Iris pigment epithelial cell (primary cell): ENCODE measurements at regions not wholly inside any gene's neighbourhood (a gene's known extent, or its start where the extent isn't known, plus 50 kb on each side); places are given as distances from the start of the nearest gene placed in this dataset.
A peak's percentile ranks its signal among the peaks of the same experiment; 100 is the strongest.

Experiments used
- DNase-seq: peaks from one replicate; pipeline ENCODE4 v3.0.0-alpha.2; 2011; ENCODE audit warnings: low read depth

DNA sequence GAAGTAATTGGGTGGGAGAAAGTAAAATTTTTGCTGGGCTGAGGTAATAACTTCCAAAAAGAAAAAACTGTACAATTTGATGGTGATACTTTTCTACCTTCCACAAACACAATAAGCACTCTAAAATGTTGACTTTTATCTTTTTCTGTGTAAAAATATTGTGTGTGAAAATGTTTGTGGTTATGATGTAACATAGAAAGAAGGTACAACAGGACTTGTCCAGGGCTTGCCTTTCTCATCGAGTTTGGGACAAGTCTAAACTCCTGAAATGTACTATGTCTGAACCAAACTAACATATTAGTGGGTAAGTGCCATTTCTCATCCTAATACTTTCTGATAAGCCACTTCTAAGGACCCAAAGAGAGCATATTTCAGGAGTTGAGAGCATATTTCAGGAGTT, 174.2 kb upstream of the PDGFD start:
- DNase-seq, result peak; percentile 60

DNA sequence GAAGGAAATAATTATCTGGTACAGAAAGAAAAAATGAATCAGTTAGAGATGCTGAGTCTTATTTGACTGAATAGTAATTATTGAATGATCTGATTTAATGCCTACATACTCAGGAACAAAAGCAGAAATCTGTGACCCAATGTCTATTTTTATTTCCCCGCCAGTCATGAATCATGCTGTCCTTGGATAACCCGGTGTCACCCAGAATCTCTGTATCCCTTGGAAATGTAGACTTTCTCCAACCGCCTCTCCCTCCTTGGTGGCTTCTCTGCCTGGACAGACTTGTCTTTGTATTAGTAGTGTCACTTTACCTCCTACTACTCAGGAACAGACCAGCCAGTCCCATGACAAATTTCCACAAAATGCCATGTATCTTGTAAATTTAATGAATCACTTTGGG, 173.3 kb upstream of the PDGFD start:
- peak; percentile 34 for DNase-seq

- DNase-seq, result peak; percentile 3
These were observed 170.0 kb upstream of the PDGFD start for GRCh38 chr11:104333977-104334376.

- no peak for DNase-seq
These were observed 168.2 kb upstream of the PDGFD start for GRCh38 chr11:104332110-104332509.

GRCh38 chr11:104329078-104329665, 165.2 kb upstream of the PDGFD start:
- no peak for DNase-seq

DNA sequence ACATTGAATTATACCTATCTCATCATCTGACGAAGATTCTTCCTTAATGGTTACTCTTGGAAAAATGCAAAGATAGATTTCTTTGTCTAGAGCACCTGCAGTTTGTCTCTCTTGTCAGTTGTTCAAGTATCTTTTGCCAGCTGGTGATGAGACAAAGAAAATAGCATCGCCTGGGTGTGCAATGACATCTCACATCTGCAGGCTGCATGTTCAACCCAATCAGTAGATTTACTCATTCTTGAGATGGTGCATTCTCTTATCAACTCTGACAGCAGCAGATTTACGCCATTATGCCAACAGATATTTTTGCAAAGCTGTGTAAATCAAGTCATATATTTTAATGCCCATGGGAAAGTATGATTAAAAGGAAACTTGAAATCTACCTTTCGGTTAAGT, 164.6 kb upstream of the PDGFD start:
- DNase-seq, result no peak

DNA sequence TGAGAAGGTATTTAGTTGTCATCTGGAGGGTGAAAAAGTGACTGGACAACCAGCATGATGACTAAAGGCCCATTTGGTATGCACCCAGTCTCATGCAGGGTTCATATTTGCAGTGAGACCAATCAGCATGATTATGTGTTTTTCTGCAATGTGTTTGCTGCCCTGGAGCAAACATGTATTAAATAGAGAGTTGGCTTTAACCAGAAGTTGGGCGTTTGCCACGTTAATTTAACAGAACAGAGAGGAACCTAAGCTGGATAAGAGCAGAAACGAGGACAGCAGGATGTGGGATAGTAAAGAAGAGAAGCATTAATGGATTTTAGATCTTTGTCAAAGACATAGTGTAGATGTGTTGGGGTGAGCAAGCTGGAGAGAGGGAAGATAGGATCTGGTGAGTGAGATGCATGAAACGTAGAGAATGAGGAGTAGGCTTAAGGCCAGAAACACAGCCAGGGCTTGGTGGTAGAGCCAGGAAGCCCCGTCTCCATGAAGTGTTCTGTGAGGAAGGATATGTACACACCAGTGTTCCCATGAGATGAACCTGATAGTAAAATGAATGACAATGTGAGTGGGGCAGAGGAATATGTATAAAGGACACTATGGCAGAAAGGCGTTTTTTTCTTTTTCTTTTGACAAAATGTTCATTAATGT, 164.0 kb upstream of the PDGFD start:
- no peak for DNase-seq

- DNase-seq, result no peak
These were observed 161.1 kb upstream of the PDGFD start for GRCh38 chr11:104325093-104325492.

- no peak for DNase-seq
These were observed 160.3 kb upstream of the PDGFD start for GRCh38 chr11:104324276-104324675.

- no peak for DNase-seq
These were observed 159.9 kb upstream of the PDGFD start for GRCh38 chr11:104323841-104324240.

GRCh38 chr11:104322696-104323095, 158.7 kb upstream of the PDGFD start:
- no peak for DNase-seq

GRCh38 chr11:104320956-104321355, 157.0 kb upstream of the PDGFD start:
- no peak for DNase-seq

DNA sequence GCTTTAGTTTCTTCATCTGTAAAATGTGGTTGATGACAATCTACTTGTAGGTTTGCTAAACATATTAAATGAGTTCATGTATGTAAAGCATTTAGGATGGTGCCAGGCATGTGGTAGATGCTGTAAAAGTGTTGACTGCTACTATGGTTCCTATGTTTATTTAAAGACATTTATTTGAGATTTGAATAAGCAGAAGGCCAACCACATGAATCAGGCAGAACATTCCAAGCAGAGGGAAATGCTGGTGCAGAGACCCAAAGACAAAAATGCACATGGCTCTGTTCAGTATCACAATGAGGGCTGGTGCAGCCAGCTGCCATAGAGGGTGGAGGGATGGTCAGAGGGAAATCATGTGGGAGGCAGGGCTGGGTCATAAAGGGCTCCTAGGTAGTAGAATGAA, 156.2 kb upstream of the PDGFD start:
- DNase-seq, result peak; percentile 75

GRCh38 chr11:104319396-104319795, 155.4 kb upstream of the PDGFD start:
- no peak for DNase-seq

DNA sequence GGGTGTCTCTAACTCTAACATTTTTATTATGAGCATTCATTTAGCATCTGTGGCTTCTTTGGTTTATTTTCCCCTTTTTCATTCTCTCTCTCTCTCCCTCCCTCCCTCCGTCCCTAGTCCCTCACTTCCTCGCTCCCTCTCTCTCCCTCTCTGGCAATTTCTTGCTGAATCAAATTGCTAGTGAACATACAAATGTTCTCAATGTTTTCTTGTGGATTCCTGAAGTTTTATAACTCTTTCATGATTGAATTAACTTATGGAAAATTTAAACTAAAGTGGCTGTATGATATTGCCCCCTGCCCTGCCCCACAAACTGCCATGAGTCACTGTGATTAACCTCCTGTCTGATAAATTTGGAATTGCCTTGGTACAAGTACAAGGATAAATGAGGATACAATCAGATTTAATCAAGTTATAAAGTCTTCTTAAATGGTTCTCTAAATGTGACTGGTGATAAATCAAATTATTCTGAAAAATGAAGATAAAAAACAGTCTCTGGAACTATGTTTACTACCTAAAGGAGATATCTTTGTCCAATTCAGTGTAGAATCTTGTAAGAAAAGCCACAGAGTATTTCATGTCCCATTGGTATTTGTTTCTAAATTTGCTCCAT, 143.0 kb upstream of the PDGFD start:
- no peak for DNase-seq

DNA sequence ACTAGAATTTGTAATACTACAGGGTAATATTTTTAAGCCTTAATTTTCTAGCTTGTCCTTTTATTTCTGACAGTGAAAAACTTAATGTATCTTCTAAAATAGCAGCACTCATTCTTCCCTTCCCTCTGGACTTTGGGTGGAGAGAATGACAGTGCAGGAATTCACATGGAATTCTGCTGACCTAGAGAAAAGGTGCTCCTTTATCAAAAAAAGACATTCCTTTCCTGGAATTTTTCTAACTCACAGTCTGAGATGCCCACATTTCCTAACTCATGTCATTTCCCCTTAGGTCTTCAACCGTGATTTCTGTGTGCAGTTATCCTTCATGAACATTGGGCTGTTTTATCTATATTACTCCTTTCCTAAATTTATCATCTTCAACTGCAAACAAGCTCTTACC, 137.8 kb upstream of the PDGFD start:
- no peak for DNase-seq

DNA sequence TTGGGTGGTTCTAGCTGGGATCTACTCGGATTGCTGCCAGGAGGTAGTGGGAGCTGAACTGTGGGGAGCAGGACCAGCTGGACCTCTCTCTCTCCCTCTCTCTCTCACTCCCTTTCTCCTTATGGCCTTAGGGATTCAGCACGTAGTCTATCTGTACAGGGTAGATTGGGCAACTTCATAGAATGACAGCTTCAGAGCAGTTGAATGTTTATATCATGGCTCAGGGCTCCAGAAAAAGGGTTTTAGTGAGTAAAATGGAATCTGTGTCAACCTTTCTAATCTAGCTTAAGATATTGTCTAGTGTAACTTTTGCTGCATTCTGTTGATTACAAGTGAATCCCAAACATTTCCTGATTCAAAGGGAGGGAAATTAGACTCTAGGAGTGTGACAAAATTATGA, 127.7 kb upstream of the PDGFD start:
- peak; percentile 48 for DNase-seq

DNA sequence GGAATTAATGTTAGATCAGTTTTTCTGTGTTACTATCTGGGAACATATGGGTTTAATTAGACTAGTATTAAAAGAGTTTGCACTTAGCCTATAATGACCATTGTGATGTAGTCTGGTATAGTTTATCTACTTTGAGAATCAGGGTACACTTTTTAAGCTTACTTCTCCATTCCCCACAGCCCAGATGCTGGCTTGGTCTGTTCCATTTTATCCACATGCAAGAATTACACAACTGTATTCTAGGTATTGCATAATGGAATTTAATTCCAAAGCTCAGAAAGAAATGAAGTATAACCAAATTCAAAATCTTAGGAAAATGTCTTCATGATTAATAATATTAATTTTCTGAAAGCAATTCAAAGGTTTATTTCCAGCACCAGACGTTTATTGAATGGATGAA, 122.2 kb upstream of the PDGFD start:
- peak; percentile 7 for DNase-seq

GRCh38 chr11:104279587-104279986, 115.6 kb upstream of the PDGFD start:
- peak; percentile 16 for DNase-seq

DNA sequence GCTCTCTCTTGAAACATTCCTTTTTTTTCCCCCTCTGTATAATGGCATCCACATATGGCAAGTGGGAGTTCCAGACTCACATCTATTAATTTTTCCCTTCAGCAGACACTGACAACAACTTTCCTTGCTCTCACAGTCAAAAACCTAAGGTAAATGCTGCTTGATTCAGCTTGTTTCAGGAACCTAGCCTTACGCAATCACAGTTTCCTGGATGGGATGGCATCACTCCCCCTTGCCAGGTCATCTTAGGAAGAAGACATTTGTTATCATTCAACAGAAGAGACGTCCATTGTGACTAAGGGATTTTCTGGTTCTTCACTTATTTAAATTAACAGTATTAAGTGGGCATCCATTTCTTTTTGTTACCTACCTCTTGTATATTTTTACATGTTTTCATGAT, 112.0 kb upstream of the PDGFD start:
- DNase-seq, result peak; percentile 59

DNA sequence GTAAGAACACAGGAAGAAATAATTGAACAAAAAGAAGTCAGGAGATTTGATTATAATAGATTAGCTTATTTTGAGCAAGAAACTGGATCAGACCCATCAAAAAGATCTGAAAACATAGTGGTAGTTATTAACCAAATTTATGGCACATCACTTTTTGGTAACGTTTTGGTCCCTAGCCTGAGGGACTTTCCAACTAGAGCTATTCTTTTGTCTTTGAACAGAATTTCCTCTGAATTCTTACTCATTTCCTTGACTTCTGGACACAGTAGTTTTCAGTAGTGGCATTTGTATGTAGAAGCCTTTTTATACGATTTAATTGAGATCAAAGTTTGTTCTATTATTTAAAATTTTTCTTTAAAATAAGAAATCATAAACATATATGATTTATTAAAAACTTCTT, 96.5 kb upstream of the PDGFD start:
- DNase-seq, result no peak

DNA sequence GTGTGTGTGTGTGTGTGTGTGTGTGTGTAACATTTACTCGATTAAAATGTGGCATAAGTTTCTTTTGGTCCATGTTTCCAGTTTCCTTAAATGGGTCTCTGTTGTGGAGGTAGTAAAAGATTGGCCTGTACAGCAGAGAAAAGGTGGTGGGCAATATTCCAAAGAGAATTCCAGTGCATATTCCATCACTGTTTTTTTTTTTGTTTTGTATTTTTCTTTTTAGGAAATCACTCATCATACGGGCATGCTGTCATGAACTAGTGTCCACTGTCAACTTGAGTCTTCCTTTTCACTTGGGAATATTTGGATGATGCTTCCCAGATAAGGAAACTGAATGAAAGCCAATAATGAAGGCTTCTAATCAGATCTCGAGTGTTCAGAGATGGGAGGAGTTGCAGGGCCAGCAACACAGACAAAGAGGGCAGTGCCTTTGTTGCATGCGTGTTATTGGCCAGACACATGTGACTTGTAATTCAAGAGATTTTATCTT, 95.2 kb upstream of the PDGFD start:
- no peak for DNase-seq

GRCh38 chr11:104256525-104256924, 92.6 kb upstream of the PDGFD start:
- DNase-seq, result peak; percentile 34

- peak; percentile 58 for DNase-seq
These were observed 90.4 kb upstream of the PDGFD start for GRCh38 chr11:104254347-104254746.
